HuH-7 (cell line): ENCODE measurements at regions not wholly inside any gene's neighbourhood (a gene's known extent, or its start where the extent isn't known, plus 50 kb on each side); places are given as distances from the start of the nearest gene placed in this dataset.
"Not testable (repeated sequence)": the region's sequence is repeated elsewhere in the genome, so short reads cannot be mapped to it uniquely, and the experiment has no call there.

ENCODE experiments used
- DNase-seq: peaks from one replicate; pipeline ENCODE4 v3.0.0; 2011; ENCODE audit warnings: low spot score

- DNase-seq = no peak
These were observed 193.3 kb downstream of the CEP135 start for GRCh38 chr4:56142088-56142487.

GRCh38 chr4:56139241-56139827, 190.6 kb downstream of the CEP135 start:
- no peak for DNase-seq

GRCh38 chr4:56134834-56135233, 186.1 kb downstream of the CEP135 start:
- DNase-seq = not testable (repeated sequence)

- peak; percentile 5 for DNase-seq
These were observed 185.5 kb downstream of the CEP135 start for GRCh38 chr4:56134266-56134665.

- no peak for DNase-seq
These were observed 184.1 kb downstream of the CEP135 start for GRCh38 chr4:56132835-56133234.

- DNase-seq = not testable (repeated sequence)
These were observed 183.4 kb downstream of the CEP135 start for GRCh38 chr4:56132188-56132587.

- DNase-seq = no peak
These were observed 181.9 kb downstream of the CEP135 start for GRCh38 chr4:56130606-56131155.

- peak; percentile 46 for DNase-seq
These were observed 180.7 kb downstream of the CEP135 start for GRCh38 chr4:56129431-56129861.

GRCh38 chr4:56128213-56128612, 179.5 kb downstream of the CEP135 start:
- DNase-seq = no peak

GRCh38 chr4:56127716-56128115, 179.0 kb downstream of the CEP135 start:
- no peak for DNase-seq

GRCh38 chr4:56123547-56123946, 174.8 kb downstream of the CEP135 start:
- no peak for DNase-seq

- no peak for DNase-seq
These were observed 174.3 kb downstream of the CEP135 start for GRCh38 chr4:56123051-56123450.

- DNase-seq = no peak
These were observed 170.1 kb downstream of the CEP135 start for GRCh38 chr4:56118845-56119244.

GRCh38 chr4:56118055-56118454, 169.3 kb downstream of the CEP135 start:
- no peak for DNase-seq

GRCh38 chr4:56115898-56116297, 167.2 kb downstream of the CEP135 start:
- DNase-seq = no peak

- DNase-seq = no peak
These were observed 163.6 kb downstream of the CEP135 start for GRCh38 chr4:56112377-56112776.

GRCh38 chr4:56106180-56107147, 157.7 kb downstream of the CEP135 start:
- no peak for DNase-seq

GRCh38 chr4:56104188-56104587, 155.4 kb downstream of the CEP135 start:
- no peak for DNase-seq

- no peak for DNase-seq
These were observed 153.9 kb downstream of the CEP135 start for GRCh38 chr4:56102601-56103000.

- no peak for DNase-seq
These were observed 150.6 kb downstream of the CEP135 start for GRCh38 chr4:56099378-56099786.

- DNase-seq = no peak
These were observed 144.8 kb downstream of the CEP135 start for GRCh38 chr4:56093576-56093975.

GRCh38 chr4:56092540-56092939, 143.8 kb downstream of the CEP135 start:
- no peak for DNase-seq

- no peak for DNase-seq
These were observed 137.8 kb downstream of the CEP135 start for GRCh38 chr4:56086561-56086960.
